SK-N-SH (cell line): ENCODE measurements at regions not wholly inside any gene's neighbourhood (a gene's known extent, or its start where the extent isn't known, plus 50 kb on each side); places are given as distances from the start of the nearest gene placed in this dataset.

Experiments
- CTCF ChIA-PET: fragments of 300-600, 350-600 bp; formaldehyde crosslinking; extraction: SDS; loops from one replicate; lab custom pipeline; 2021; lab: Yijun Ruan, JAX
- POLR2A ChIA-PET: fragments of 350-600 bp; sonication (Branson Sonifier 250); formaldehyde crosslinking; extraction: SDS; loops from one replicate; lab custom pipeline; 2020; ENCODE audit warnings: antibody characterized with exemption, inconsistent platforms; lab: Yijun Ruan, JAX
- DNase-seq: peaks from one replicate; pipeline ENCODE4 v3.0.0; 2012
- H2AFZ ChIP-seq: fragments of 200-600 bp; sonication (generic); 2 replicates; pipeline ENCODE4 v1.8.1; 2016; ENCODE audit warnings: antibody characterized with exemption, mild to moderate bottlenecking, low read depth
- H3F3A ChIP-seq: fragments of 200-600 bp; sonication (generic); replicated peaks from 2 replicates; pipeline ENCODE3; 2016; ENCODE audit warnings: antibody characterized with exemption, mild to moderate bottlenecking; ENCODE audit not compliant: insufficient read depth
- H3K27ac ChIP-seq, 2 experiments: fragments of 200-500 bp in 1 of 2; fragments of 200-600 bp in 1 of 2; sonication (Bioruptor generic) in 1 of 2; sonication (generic), shearing (Covaris generic) in 1 of 2; 2 replicates each; pipeline versions ENCODE4 v1.5.1 to v1.6.1; 2014 to 2016; ENCODE audit warnings: low read depth in 2 of 2, inconsistent platforms in 1 of 2, low read length in 1 of 2, mild to moderate bottlenecking in 1 of 2, mixed read lengths in 1 of 2
- H3K27me3 ChIP-seq: fragments of 200-600 bp; sonication (generic), shearing (Covaris generic); 2 replicates; pipeline ENCODE4 v1.6.1; 2016; ENCODE audit warnings: mixed run types; ENCODE audit not compliant: insufficient read depth
- H3K36me3 ChIP-seq, 2 experiments: fragments of 200-500 bp in 1 of 2; fragments of 200-600 bp in 1 of 2; sonication (Bioruptor generic) in 1 of 2; sonication (generic) in 1 of 2; replicated peaks in 1 of 2; 2 replicates each; pipeline versions ENCODE3 to v1.5.1; 2014 to 2016; ENCODE audit warnings: low read length in 1 of 2, mild to moderate bottlenecking in 1 of 2; ENCODE audit not compliant: insufficient read depth in 2 of 2, control insufficient read depth in 1 of 2
- H3K4me1 ChIP-seq, 2 experiments: fragments of 200-500 bp in 1 of 2; fragments of 200-600 bp in 1 of 2; sonication (Bioruptor generic) in 1 of 2; sonication (generic), shearing (Covaris generic) in 1 of 2; 2 replicates each; pipeline versions ENCODE4 v1.5.1 to v1.6.1; 2014 to 2016; ENCODE audit warnings: low read depth in 1 of 2, low read length in 1 of 2, mixed run types in 1 of 2; ENCODE audit not compliant: insufficient read depth in 2 of 2, control insufficient read depth in 1 of 2
- H3K4me2 ChIP-seq: fragments of 200-600 bp; sonication (generic), shearing (Covaris generic); 2 replicates; pipeline ENCODE4 v1.6.1; 2017; ENCODE audit warnings: mixed run types
- H3K4me3 ChIP-seq, 2 experiments: fragments of 200-500 bp in 1 of 2; fragments of 200-600 bp in 1 of 2; sonication (Bioruptor generic) in 1 of 2; sonication (generic), shearing (Covaris generic) in 1 of 2; 2 replicates each; pipeline versions ENCODE4 v1.5.1 to v1.8.1; 2014 to 2016; ENCODE audit warnings: low read depth in 2 of 2, inconsistent platforms in 1 of 2, low read length in 1 of 2, mild to moderate bottlenecking in 1 of 2, mixed read lengths in 1 of 2, moderate library complexity in 1 of 2
- H3K79me2 ChIP-seq: fragments of 200-600 bp; sonication (generic); 2 replicates; pipeline ENCODE4 v1.8.1; 2017; ENCODE audit warnings: mild to moderate bottlenecking; ENCODE audit not compliant: insufficient read depth
- H3K9ac ChIP-seq: fragments of 200-600 bp; sonication (generic); 2 replicates; pipeline ENCODE4 v1.6.1; 2017; ENCODE audit warnings: mixed run types
- H3K9me2 ChIP-seq: fragments of 200-600 bp; sonication (generic); 2 replicates; pipeline ENCODE4 v1.6.1; 2017; ENCODE audit warnings: mixed run types
- H3K9me3 ChIP-seq: fragments of 200-600 bp; sonication (generic); 2 replicates; pipeline ENCODE4 v1.6.1; 2017; ENCODE audit warnings: mixed run types, mild to moderate bottlenecking, moderate library complexity
- H4K20me1 ChIP-seq: fragments of 200-600 bp; sonication (generic); 2 replicates; pipeline ENCODE4 v1.6.1; 2017; ENCODE audit warnings: mild to moderate bottlenecking, mixed run types; ENCODE audit not compliant: insufficient read depth
- ELF1 ChIP-seq: IDR thresholded peaks from 2 replicates; pipeline ENCODE4 v1.4.0; 2012
- FOSL2 ChIP-seq: IDR thresholded peaks from 2 replicates; pipeline ENCODE4 v1.4.0; 2012; ENCODE audit warnings: low read depth, mild to moderate bottlenecking, moderate library complexity, borderline replicate concordance
- FOXM1 ChIP-seq: IDR thresholded peaks from 2 replicates; pipeline ENCODE4 v1.4.0; 2012; ENCODE audit warnings: low read depth, mild to moderate bottlenecking
- GABPA ChIP-seq: IDR thresholded peaks from 2 replicates; pipeline ENCODE4 v1.4.0; 2012; ENCODE audit warnings: low read depth, mild to moderate bottlenecking
- GATA2 ChIP-seq: sonication (generic); formaldehyde crosslinking; IDR thresholded peaks from 2 replicates; pipeline ENCODE4 v1.5.0; 2020; ENCODE audit warnings: mild to moderate bottlenecking, missing genetic modification reagents
- IRF3 ChIP-seq: fragments of 150-350 bp; IDR thresholded peaks from 2 replicates; pipeline ENCODE4 v1.6.1; 2016; ENCODE audit warnings: mild to moderate bottlenecking, low read depth, low read length
- MEF2A ChIP-seq: IDR thresholded peaks from 2 replicates; pipeline ENCODE4 v1.4.0; 2012; ENCODE audit warnings: low read depth, borderline replicate concordance
- MXI1 ChIP-seq: IDR thresholded peaks from 2 replicates; pipeline ENCODE4 v1.6.1; 2012; ENCODE audit warnings: mild to moderate bottlenecking, low read depth, low read length, improper control_type of control experiment
- NFIC ChIP-seq: IDR thresholded peaks from 2 replicates; pipeline ENCODE4 v1.4.0; 2012; ENCODE audit warnings: borderline replicate concordance
- RAD21 ChIP-seq: IDR thresholded peaks from 2 replicates; pipeline ENCODE4 v1.6.1; 2012; ENCODE audit warnings: mild to moderate bottlenecking, low read length
- RCOR1 ChIP-seq: fragments of 150-350 bp; IDR thresholded peaks from 2 replicates; pipeline ENCODE4 v1.6.1; 2017; ENCODE audit warnings: antibody characterized with exemption, low read length
- RFX5 ChIP-seq: IDR thresholded peaks from 2 replicates; pipeline ENCODE4 v1.6.1; 2012; ENCODE audit warnings: mild to moderate bottlenecking, improper control_type of control experiment, low read length
- RXRA ChIP-seq: IDR thresholded peaks from 2 replicates; pipeline ENCODE4 v1.4.0; 2012; ENCODE audit warnings: low read depth, mild to moderate bottlenecking, borderline replicate concordance
- SMC3 ChIP-seq: IDR thresholded peaks from 2 replicates; pipeline ENCODE4 v1.6.1; 2012; ENCODE audit warnings: low read depth, low read length, improper control_type of control experiment
- TEAD4 ChIP-seq: IDR thresholded peaks from 2 replicates; pipeline ENCODE4 v1.4.0; 2012; ENCODE audit warnings: mild to moderate bottlenecking, borderline replicate concordance; ENCODE audit not compliant: insufficient read depth
- YY1 ChIP-seq: IDR thresholded peaks from 2 replicates; pipeline ENCODE4 v1.4.0; 2012; ENCODE audit warnings: low read depth, mild to moderate bottlenecking
- WGBS: methylation state at CpG from one replicate; pipeline ENCODE4 v1.1.6; 2017; ENCODE audit warnings: low lambda C conversion rate; 5-methylcytosine and 5-hydroxymethylcytosine counted together
- TF ChIP-seq, protein P1 (sequence below): IDR thresholded peaks from 2 replicates; pipeline ENCODE4 v1.4.0; 2012; ENCODE audit warnings: low read depth, borderline replicate concordance
- TF ChIP-seq, protein P2 (sequence below): IDR thresholded peaks from 2 replicates; pipeline ENCODE4 v1.4.0; 2012; ENCODE audit warnings: low read depth, borderline replicate concordance
- TF ChIP-seq, protein P3 (sequence below): IDR thresholded peaks from 2 replicates; pipeline ENCODE4 v1.6.1; 2012; ENCODE audit warnings: mild to moderate bottlenecking, low read depth, low read length, moderate library complexity

DNA sequence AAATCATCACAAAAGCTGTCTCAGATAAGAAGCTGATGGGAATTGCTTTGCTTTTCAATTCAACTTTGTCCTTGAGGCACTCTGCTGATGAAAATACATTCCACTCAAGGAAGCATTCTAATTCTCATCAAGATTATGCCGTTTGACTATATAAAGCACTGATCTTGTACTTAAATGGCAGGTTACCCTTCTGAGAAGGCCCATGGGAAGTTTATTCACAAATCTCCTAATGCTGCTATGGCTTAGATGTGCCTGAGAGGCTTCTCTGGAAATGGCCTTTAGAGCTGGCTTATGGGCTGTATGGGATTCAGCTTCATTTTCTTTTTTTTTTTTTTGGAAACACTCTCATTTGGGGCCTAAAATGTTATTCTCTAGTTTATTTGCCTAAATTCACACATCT, 69.7 kb upstream of the ARNT2 start:
- Histone ChIP-seq H3K27me3 (no peaks in the 10 kb centered on the region; the same call in 1 of the 2 replicates), H3K9me2 (no peaks in the 10 kb centered on the region), H2AFZ (no peak overlapping the region), H3K36me3 (no peaks in the 10 kb centered on the region), H3K9me3 (no peaks in the 10 kb centered on the region), H3K4me3 (no peak overlapping the region), H3K79me2 (no peaks in the 10 kb centered on the region), H3K4me1 (no peaks in the 10 kb centered on the region)
- POLR2A ChIA-PET = no interaction called here
- CTCF ChIA-PET = no interaction called here
- TF ChIP-seq, protein P1, sequence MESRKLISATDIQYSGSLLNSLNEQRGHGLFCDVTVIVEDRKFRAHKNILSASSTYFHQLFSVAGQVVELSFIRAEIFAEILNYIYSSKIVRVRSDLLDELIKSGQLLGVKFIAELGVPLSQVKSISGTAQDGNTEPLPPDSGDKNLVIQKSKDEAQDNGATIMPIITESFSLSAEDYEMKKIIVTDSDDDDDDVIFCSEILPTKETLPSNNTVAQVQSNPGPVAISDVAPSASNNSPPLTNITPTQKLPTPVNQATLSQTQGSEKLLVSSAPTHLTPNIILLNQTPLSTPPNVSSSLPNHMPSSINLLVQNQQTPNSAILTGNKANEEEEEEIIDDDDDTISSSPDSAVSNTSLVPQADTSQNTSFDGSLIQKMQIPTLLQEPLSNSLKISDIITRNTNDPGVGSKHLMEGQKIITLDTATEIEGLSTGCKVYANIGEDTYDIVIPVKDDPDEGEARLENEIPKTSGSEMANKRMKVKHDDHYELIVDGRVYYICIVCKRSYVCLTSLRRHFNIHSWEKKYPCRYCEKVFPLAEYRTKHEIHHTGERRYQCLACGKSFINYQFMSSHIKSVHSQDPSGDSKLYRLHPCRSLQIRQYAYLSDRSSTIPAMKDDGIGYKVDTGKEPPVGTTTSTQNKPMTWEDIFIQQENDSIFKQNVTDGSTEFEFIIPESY = no peak
- TF ChIP-seq IRF3 (no peak), YY1 (no peak), TEAD4 (no peak), RAD21 (no peak), GATA2 (no peak), FOXM1 (no peak), RCOR1 (no peak), RXRA (no peak), FOSL2 (no peak), RFX5 (no peak), NFIC (no peak), MEF2A (no peak), MXI1 (no peak)
- TF ChIP-seq, protein P2, sequence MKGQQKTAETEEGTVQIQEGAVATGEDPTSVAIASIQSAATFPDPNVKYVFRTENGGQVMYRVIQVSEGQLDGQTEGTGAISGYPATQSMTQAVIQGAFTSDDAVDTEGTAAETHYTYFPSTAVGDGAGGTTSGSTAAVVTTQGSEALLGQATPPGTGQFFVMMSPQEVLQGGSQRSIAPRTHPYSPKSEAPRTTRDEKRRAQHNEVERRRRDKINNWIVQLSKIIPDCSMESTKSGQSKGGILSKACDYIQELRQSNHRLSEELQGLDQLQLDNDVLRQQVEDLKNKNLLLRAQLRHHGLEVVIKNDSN = no peak
- TF ChIP-seq, all 33 proteins: peak for 0
- H4K20me1 ChIP-seq = no peaks in the 10 kb centered on the region
- H3K9ac ChIP-seq = no peak overlapping the region
- no peak for DNase-seq
- no peaks in the 10 kb centered on the region for H3F3A ChIP-seq
- 14% methylated on average over 1 of the region's 1 CpG for WGBS
- no peak overlapping the region for H3K27ac ChIP-seq
- no peak overlapping the region for H3K4me2 ChIP-seq

DNA sequence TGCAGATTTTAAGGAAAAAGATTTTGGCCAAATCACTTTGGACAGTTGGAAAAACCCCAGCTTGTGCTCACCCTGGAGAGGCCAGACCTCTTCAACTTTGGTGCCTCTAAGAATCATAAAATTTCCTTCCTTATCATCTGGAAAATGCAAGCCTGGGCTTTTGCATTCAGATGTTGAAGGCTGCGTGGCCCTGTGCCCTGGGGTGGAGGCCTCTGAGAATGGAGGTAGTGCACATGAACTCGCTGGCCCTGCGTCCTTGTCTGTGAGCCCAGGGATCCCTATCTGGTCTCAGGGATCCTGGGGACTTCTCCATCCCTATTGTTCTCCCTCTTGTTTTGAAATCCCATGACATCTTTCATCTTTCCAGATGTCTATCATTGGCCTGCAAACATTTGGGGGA, 64.6 kb upstream of the ARNT2 start:
- Histone ChIP-seq H3K27ac (no peak overlapping the region), H3K4me1 (no peaks in the 10 kb centered on the region), H3K79me2 (no peaks in the 10 kb centered on the region), H3K4me3 (no peak overlapping the region), H3K9me3 (no peaks in the 10 kb centered on the region), H2AFZ (no peak overlapping the region), H3K27me3 (no peaks in the 10 kb centered on the region; the same call in 1 of the 2 replicates), H3K9ac (no peak overlapping the region), H3F3A (no peaks in the 10 kb centered on the region), H3K9me2 (no peaks in the 10 kb centered on the region), H3K4me2 (no peak overlapping the region), H4K20me1 (no peaks in the 10 kb centered on the region), H3K36me3 (no peaks in the 10 kb centered on the region)
- no peak for DNase-seq
- WGBS = 42% methylated on average over 3 of the region's 3 CpGs
- CTCF ChIA-PET = no interaction called here
- POLR2A ChIA-PET = no interaction called here
- TF ChIP-seq IRF3 (no peak), ELF1 (no peak), SMC3 (no peak), MEF2A (no peak), RFX5 (no peak), GABPA (no peak), GATA2 (no peak)
- TF ChIP-seq, protein P3, sequence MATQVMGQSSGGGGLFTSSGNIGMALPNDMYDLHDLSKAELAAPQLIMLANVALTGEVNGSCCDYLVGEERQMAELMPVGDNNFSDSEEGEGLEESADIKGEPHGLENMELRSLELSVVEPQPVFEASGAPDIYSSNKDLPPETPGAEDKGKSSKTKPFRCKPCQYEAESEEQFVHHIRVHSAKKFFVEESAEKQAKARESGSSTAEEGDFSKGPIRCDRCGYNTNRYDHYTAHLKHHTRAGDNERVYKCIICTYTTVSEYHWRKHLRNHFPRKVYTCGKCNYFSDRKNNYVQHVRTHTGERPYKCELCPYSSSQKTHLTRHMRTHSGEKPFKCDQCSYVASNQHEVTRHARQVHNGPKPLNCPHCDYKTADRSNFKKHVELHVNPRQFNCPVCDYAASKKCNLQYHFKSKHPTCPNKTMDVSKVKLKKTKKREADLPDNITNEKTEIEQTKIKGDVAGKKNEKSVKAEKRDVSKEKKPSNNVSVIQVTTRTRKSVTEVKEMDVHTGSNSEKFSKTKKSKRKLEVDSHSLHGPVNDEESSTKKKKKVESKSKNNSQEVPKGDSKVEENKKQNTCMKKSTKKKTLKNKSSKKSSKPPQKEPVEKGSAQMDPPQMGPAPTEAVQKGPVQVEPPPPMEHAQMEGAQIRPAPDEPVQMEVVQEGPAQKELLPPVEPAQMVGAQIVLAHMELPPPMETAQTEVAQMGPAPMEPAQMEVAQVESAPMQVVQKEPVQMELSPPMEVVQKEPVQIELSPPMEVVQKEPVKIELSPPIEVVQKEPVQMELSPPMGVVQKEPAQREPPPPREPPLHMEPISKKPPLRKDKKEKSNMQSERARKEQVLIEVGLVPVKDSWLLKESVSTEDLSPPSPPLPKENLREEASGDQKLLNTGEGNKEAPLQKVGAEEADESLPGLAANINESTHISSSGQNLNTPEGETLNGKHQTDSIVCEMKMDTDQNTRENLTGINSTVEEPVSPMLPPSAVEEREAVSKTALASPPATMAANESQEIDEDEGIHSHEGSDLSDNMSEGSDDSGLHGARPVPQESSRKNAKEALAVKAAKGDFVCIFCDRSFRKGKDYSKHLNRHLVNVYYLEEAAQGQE = no peak
- TF ChIP-seq, protein P2 = no peak
